T-cell (primary cell): ENCODE measurements at regions not wholly inside any gene's neighbourhood (a gene's known extent, or its start where the extent isn't known, plus 50 kb on each side); places are given as distances from the start of the nearest gene placed in this dataset.

Experiments used
- ATAC-seq, 4 experiments: fragments of 200-7000 bp in 3 of 4; fragments of 150-1000 bp in 1 of 4; cut with Tn5 transposase; replicated peaks in 1 of 4; 1 replicate in 3 of 4; 2 replicates in 1 of 4; pipeline ENCODE4 v1.10.0; 2021; ENCODE audit warnings: moderate library complexity in 3 of 4, mild to moderate bottlenecking in 2 of 4, moderate number of reproducible peaks in 1 of 4
- CTCF ChIA-PET, 2 donors: fragments of 300-600 bp; sonication (Branson Sonifier 250); formaldehyde crosslinking; loops; one replicate each; lab custom pipeline; 2022; ENCODE audit warnings: antibody characterized with exemption in 2 of 2; lab: Charles Lee
- POLR2A ChIA-PET, 2 donors: fragments of 300-600 bp; sonication (Branson Sonifier 250); formaldehyde crosslinking; loops; one replicate each; lab custom pipeline; 2022; ENCODE audit warnings: antibody characterized with exemption in 2 of 2; lab: Charles Lee
- DNase-seq, 35 experiments: peaks; one replicate each; pipeline versions ENCODE4 v3.0.0 to v3.0.0-alpha.2; 2013 to 2023
- H3K27ac ChIP-seq: one replicate; pipeline ENCODE4 v1.5.1; 2013; ENCODE audit warnings: low read length
- H3K27me3 ChIP-seq, 2 experiments: replicated peaks in 1 of 2; 1 replicate in 1 of 2; 2 replicates in 1 of 2; pipeline versions ENCODE4 v1.6.1 to v1.7.0; 2013; ENCODE audit warnings: low read length in 1 of 2, mixed read lengths in 1 of 2; ENCODE audit not compliant: control insufficient read depth in 2 of 2, insufficient read depth in 2 of 2; ENCODE audit errors: extremely low read depth in 1 of 2
- H3K36me3 ChIP-seq, 2 donors: 1 replicate in 1 of 2; 2 replicates in 1 of 2; pipeline versions ENCODE4 v1.6.1 to v1.7.0; 2013; ENCODE audit warnings: low read length in 1 of 2; ENCODE audit not compliant: control insufficient read depth in 2 of 2, insufficient read depth in 1 of 2; ENCODE audit errors: extremely low read depth in 1 of 2
- H3K4me1 ChIP-seq, 2 experiments: 1 replicate in 1 of 2; 2 replicates in 1 of 2; pipeline versions ENCODE4 v1.6.1 to v1.7.0; 2013; ENCODE audit warnings: low read length in 2 of 2, mixed read lengths in 1 of 2; ENCODE audit not compliant: insufficient read depth in 2 of 2, control insufficient read depth in 1 of 2; ENCODE audit errors: extremely low read depth in 1 of 2
- H3K4me3 ChIP-seq, 2 donors: 1 replicate in 1 of 2; 2 replicates in 1 of 2; pipeline versions ENCODE4 v1.5.1 to v1.7.0; 2013; ENCODE audit warnings: mild to moderate bottlenecking in 2 of 2, low read length in 1 of 2, moderate library complexity in 1 of 2; ENCODE audit not compliant: control insufficient read depth in 1 of 2; ENCODE audit errors: extremely low read depth in 1 of 2
- H3K9me3 ChIP-seq: 2 replicates; pipeline ENCODE4 v1.7.0; 2013
- H3K27ac Mint-ChIP-seq, 2 donors: one replicate each; pipeline ENCODE4 v1.8.0; 2020 to 2021; ENCODE audit warnings: mild to moderate bottlenecking in 2 of 2, mixed read lengths in 2 of 2
- H3K27me3 Mint-ChIP-seq, 2 donors: one replicate each; pipeline ENCODE4 v1.8.0; 2021 to 2022; ENCODE audit warnings: mixed read lengths in 2 of 2
- H3K36me3 Mint-ChIP-seq: one replicate; pipeline ENCODE4 v1.8.0; 2021; ENCODE audit warnings: mixed read lengths
- H3K4me1 Mint-ChIP-seq, 3 donors: one replicate each; pipeline ENCODE4 v1.8.0; 2020 to 2022; ENCODE audit warnings: mixed read lengths in 3 of 3, mild to moderate bottlenecking in 1 of 3
- H3K4me3 Mint-ChIP-seq, 3 donors: one replicate each; pipeline ENCODE4 v1.8.0; 2020 to 2022; ENCODE audit warnings: mild to moderate bottlenecking in 3 of 3, mixed read lengths in 3 of 3, moderate library complexity in 3 of 3
- H3K9me3 Mint-ChIP-seq, 3 donors: one replicate each; pipeline ENCODE4 v1.8.0; 2020 to 2022; ENCODE audit warnings: mixed read lengths in 3 of 3
- WGBS: methylation state at CpG from one replicate; pipeline ENCODE4 v1.1.5; 2013; ENCODE audit warnings: missing lambda C conversion rate; ENCODE audit not compliant: insufficient coverage; 5-methylcytosine and 5-hydroxymethylcytosine counted together

DNA sequence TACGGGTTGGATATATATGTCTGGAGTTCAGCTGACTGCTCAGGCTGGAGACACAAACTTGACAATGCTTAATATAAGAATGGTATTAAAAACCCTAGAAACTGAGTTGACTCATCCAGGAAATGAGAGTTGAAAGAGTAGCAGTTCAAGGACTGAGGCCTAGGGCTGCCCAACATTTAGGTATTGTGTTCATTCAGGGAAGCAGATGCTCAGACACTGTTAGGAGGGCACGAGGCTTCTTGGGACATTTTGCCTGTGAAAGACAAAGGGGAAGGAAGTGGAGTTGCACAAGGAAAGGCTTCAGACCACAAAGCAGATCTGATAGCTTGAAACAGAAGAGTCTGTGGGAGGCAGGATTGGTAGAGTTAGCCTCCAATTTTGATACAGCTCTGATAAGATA, 52.0 kb upstream of the HS3ST1 start:
- 0% methylated on average over 1 of the region's 2 CpGs for whole genome bisulfite sequencing
- H3K36me3 Mint-ChIP-seq, result no peaks in the 10 kb centered on the region
- peaks cover 0 to 4% (median 0%) of the 10 kb centered on the region in 3 donors for H3K9me3 Mint-ChIP-seq
- Histone ChIP-seq H3K4me3 (no peak overlapping the region), H3K36me3 (no peaks in the 10 kb centered on the region), H3K27me3 (no peaks in the 10 kb centered on the region), H3K9me3 (no peaks in the 10 kb centered on the region), H3K27ac (peak overlapping the region; percentile 4), H3K4me1 (peaks cover 7 to 12% of the 10 kb centered on the region in 2 experiments)
- H3K27me3 Mint-ChIP-seq, result no peaks in the 10 kb centered on the region
- H3K4me3 Mint-ChIP-seq, result no peak overlapping the region
- ATAC-seq, result peak; percentile 86 to 98 (median 92)
- ChIA-PET POLR2A (no interaction called here), CTCF (no interaction called here)
- DNase-seq, result peak in 7 of 35 experiments; percentile 1 to 32 (median 6)
- no peak overlapping the region for H3K27ac Mint-ChIP-seq
- no peaks in the 10 kb centered on the region for H3K4me1 Mint-ChIP-seq
